ENCODE measurements at regions not wholly inside any gene's neighbourhood (a gene's known extent, or its start where the extent isn't known, plus 50 kb on each side); places are given as distances from the start of the nearest gene placed in this dataset.
"Not testable (repeated sequence)": the region's sequence is repeated elsewhere in the genome, so short reads cannot be mapped to it uniquely, and the experiment has no call there.

DNA sequence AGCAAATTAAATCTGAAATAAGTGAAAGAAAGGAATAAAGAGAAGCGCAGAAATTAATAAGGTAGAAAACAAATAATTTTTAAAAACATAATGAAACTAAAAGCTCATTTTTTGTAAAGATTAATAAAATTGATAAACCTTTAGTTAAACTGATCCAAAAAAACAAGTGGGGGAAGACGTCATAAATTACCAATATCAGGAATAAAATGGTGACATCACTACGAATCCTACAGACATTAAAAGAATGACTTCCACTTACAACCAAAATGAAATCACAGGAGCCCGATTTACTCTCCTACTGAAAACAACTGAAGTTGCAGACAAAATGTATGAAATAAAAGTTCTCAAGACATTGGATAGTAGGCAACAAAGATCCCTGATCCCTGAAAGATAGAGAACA lies 68.1 kb upstream of the IFFO2 start:
- no peak for DNase-seq

DNA sequence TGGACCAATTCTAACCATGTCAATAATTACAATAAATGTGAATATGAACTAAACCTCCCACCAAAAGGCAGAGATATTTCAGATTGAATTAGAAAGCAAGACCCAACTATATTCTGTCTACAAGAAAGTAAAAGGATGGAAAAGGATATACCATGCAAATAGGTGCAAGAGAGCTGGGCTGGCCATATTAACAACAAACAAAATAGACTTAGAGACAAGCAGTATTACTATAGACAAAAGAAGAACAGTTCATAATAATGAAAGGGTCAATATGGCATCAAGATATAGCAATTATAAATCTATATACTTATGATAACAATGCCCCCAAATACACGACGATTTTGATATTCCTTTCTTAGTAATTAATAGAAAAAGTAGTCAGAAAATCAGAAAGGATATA lies 67.3 kb upstream of the IFFO2 start:
- no peak for DNase-seq

DNA sequence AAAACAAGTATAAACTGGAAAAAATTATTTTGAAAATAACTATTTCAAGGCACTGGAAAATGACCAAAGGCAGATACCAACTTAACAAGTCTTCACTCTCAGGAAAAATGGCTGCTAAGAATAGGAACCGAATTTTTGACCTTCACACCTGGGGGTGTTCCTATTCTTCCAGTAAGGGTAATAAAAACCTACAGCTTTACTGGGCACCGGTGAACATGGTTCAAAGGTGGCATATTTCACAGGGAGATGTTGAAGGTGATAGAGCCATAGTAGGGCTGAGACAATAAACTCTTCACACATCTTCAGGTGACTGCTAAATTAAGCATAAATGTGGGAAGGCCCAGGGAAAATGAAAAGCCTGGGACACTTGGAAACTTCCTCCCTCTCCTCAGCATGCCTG lies 65.4 kb upstream of the IFFO2 start:
- no peak for DNase-seq

DNA sequence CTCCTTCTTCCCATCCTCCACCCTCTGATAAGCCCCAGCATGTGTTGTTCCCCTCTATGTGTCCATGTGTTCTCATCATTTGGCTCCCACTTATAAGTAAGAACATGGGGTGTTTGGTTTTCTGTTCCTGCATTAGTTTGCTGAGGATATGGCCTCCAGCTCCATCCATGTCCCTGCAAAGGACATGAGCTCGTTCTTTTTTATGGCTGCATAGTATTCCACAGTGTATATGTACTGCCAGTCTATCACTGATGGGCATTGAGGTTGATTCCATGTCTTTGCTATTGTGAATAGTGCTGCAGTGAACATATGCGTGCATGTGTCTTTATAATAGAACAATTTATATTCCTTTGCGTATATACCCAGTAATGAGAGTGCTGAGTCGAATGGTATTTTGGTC lies 62.8 kb upstream of the IFFO2 start:
- not testable (repeated sequence) for DNase-seq

DNA sequence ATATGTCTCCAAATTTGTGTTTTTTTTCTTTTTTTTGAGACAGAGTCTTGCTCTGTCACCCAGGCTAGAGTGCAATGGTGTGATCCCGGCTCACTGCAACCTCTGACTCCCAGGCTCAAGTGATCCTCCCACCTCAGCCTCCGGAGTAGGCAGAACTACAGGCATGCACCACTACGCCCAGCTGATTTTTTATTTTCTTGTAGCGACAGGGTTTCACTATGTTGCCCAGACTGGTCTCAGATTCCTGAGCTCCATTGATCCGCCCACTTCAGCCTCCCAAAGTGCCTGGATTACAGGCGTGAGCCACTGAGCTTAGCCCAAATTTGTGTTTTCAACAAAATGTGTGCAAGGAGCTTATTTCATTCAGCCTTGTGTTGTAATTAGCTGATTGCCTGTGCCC lies 59.0 kb upstream of the IFFO2 start:
- no peak for DNase-seq

DNA sequence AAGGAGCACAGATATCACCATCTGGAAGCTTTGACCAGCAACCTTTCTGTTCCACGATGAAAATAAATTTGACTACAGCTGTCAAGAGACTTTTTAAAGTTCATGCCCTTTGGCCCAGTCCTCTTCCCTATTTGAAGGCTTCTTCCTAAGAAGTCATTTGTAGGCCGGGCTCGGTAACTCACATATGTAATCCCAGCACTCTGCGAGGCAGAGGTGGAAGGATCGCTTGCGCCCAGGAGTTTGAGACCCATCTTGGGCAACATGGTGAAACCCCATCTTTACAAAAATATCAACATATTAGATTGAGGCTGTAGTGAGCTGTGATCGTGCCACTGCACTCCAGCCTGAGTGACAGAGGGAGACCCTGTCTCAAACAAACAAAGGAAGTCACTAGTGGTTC lies 58.3 kb upstream of the IFFO2 start:
- no peak for DNase-seq

DNA sequence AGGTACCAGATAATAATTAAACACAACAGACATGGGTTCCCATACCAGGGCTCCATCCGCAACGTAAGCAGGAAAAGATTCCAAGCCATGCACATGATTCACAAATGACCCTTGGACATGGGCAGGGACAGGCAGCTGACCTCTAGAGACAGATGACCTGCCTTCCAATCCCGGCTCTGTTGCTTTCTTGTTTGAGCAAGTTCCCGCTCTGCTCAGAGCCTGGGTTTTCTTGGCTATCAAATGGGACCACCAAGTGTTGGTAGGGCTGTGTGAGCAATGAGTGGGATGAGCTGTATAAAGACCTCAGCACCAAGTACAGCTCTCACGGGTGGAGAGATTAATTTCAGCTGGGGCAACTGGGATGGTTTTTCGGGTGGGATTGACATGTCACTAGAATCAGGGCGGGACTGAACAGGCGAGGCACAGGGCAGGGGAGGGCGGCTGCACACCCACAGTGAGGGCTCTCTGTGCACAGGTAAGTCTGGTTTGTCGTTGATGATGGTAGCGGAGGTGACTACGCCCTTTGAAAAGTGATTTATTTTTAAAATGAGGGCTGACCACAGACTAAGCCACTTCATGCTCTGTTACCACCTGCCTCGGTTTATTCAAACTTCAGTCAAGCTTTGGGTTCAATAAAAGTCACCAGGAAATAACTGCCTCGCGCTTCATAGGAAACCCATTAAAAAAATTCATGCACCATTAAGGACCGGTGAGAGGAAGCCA lies 57.5 kb upstream of the IFFO2 start:
- DNase-seq = no peak

DNA sequence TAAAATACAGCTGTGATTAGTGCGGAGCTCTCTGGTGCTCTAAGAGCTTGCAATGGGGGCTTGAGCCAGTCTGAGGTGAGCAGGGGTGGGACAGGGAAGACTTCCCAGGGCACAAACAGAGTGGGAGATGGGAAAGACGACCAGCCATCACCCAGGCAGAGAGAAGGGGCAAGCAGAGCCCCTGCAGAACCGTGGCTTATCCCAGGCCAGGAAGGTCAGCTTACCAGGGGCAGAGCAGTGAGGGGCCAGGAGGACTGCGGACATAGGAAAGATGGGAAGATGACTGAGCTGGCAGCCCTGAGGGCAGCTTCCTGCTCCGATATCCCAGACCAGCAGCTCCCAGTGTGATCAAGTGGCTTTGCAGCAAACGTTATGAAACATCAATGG lies 55.4 kb upstream of the IFFO2 start:
- no peak for DNase-seq

DNA sequence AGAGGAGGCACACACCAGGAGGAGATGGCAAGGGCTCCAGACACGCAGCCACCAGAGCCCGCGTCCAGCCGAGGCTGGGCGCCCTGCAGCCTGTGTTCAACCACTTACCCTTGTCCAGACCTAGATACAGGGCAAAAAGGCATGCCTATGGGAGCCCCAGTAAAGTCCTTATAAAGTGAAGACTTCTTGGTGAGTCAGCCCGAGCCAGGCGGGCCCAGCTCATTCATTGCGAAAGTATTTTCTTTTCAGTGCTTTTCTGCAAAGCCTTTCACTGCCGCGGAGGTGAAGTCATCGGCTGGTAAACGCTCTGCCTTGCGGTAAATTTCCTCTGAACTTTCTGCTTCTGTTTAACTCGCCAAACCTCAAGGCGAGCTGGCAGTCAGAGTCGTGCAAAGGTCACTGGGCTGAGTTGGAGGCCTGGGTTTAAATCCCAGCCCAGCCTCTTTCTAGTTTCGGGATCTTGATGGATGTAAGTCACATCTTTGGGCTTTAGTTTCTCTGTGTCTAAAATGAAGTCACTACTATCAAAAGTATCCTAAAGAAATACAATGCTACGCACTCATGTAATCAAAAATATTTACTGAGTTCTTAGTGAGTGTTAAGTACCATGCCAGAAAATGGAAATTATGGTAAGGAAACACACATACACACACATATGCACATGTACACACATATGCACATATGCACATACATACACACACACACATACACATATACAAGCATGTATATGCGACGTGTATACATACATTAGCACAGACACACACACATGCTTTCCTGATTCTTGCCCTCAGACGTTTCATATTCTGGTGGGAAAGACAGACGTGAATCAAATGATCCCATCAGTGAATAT lies 54.7 kb upstream of the IFFO2 start:
- peak; percentile 66 for DNase-seq

DNA sequence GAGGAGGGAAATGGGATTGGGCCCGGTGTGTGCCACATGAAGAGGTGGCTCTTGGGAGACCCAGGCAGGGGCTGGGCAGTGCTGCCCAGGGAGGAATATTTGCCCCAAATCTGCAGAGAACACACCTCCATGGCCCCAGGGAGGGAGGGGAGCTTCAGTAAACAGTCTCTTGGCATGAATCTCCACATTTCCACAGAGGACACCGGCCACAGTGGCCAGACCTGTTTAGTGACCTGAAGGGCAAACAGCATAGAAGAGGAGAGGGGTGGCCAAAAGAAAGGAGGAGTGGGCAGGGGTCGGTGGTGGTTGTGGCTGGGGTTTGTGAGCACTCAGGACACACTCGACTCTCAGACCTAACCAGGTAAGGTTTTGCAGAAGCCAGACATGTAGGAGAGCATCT lies 54.0 kb upstream of the IFFO2 start:
- DNase-seq = no peak

DNA sequence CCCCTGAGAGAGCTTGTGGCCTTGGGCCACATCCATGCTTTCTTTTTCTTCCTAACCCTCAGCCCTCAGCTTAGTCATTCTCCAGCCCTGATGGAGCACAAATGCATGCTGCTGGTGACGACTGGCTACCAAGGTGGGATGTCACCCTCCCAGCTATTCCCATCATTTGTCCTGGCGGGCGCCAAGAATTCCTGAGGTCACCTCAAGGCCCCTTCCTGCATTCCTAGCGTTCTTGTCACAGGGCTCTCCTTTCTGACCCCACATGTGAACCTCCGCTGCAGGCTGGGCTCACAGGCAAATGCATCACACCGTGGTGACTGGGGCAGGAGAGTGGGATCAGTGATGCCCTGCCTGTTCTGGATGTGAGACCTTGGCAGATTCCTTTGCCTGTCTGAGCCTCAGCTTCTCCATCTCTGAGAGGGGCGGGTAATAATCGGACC lies 53.4 kb upstream of the IFFO2 start:
- no peak for DNase-seq

DNA sequence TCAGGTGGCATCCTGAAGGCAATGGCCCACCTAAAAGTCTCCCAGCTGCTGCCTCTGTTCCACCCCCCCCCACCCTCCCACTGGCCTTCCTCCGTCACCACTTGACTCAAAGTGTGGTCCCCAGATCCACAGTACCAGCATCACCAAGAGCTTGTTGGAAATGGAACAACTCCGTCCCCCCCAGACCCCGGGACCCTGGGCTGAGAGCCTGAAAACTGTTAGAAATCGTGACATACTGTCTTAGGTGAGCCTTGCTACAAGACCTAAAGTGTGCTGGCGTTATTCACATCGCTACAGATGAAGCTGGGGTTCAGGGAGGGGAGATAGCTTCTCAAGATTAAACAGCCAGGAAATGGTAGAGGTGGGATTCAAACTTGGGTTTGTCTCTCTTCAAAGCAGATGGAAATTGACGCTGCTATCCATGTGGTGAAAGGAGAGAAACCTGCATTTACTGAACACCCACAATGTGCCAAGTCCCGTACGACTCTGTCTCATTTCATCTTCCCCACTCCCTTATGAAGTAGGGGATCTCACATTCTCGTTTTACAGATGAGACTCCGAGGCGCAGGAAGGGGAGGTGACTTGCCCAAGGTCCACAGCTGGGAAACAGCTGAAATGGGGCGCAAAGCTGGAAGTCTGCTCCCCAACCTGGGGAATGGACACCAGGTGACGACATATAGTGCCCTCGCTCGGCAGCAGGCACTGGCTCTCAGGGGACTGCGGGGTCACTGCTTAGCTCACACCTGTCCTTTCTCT lies 52.8 kb upstream of the IFFO2 start:
- no peak for DNase-seq

DNA sequence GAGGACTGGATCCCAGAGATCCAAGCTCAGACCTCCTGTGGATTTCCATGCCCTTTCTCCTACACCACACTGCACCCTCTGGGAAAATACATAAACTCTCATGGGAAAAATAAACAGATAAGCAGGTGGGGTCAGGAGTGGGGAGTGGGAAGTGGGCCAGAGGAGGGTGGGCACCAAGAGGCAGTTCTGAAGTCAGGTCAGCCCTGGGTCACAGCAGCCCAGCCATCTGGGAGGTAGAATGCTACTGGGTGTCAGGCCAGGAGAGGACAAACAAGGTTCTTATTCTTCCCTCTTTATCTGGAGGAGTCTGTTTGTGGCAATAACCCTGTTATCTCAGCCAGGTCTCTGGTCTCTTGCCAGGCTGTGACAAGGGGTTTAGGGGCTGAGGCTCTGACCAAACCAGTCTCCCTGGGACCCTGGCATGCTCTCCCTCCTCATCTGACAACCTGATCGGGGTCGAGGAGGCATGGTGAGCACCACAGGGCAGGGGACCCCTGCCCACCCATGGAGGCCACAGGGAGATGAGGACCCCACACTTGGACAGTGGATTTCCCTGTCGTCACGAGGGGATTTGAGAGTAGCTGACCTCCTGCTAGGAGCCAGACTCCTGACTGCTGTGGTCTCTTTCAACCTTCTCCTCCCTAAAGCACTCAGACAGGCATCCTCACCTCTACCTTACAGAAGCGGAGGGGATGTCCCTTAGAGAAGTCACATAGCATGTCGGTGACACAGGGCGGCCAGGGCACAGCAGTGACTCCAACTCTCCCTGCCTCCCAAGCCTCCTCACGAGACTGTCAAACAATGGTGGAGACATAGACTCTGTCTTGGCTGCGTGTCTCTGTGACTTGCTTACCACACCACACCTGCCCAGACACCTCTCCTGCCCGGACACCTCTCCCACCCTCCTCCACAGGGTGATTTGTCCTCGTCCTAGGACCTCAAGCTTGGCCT lies 51.3 kb upstream of the IFFO2 start:
- DNase-seq = no peak

DNA sequence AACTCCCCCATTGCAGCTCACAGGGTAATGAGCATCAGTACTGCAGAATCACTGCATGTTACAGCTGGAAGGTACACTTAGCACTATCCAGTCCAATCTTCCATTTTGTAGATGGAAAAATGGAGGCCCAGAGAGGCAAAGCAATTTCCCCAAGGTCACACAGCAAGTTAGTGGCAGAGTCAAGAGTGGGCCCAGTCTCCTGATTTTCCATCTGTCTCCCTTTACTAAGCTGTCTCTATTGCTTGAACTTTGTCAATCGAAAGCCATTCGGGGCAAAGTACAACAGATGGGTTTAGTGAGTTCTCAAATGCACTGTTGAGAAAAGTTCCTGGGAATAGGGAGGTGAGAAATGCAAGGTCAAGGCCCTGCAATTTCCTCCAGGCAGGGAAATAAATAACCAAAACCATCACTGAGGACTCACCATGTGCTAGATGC lies 50.4 kb upstream of the IFFO2 start:
- DNase-seq = no peak

Data from right hindlimb (tissue), 1 donor.